Body of pancreas (tissue), 4 donors: ENCODE measurements at regions not wholly inside any gene's neighbourhood (a gene's known extent, or its start where the extent isn't known, plus 50 kb on each side); places are given as distances from the start of the nearest gene placed in this dataset.

Experiments
- ATAC-seq: fragments of 150-250 bp; one replicate; pipeline ENCODE4 v1.9.1; 2016
- DNase-seq, 4 donors: peaks; one replicate each; pipeline ENCODE4 v3.0.0-alpha.2; 2019
- H3K27ac ChIP-seq, 4 donors: fragments of 200-600 bp; sonication (generic); 1 replicate in 3 of 4; 2 replicates in 1 of 4; pipeline versions ENCODE4 v1.5.1 to v1.6.1; 2016 to 2019; ENCODE audit warnings: mild to moderate bottlenecking in 1 of 4, mixed read lengths in 1 of 4, moderate library complexity in 1 of 4
- H3K27me3 ChIP-seq, 2 donors: fragments of 200-600 bp; sonication (generic); one replicate each; pipeline ENCODE4 v1.6.0; 2016; ENCODE audit warnings: mild to moderate bottlenecking in 1 of 2
- H3K36me3 ChIP-seq, 2 donors: fragments of 200-600 bp; sonication (generic); replicated peaks in 1 of 2; 2 replicates each; pipeline ENCODE4 v1.5.1; 2016; ENCODE audit warnings: low read depth in 2 of 2; ENCODE audit not compliant: insufficient read depth in 1 of 2
- H3K4me1 ChIP-seq: fragments of 200-600 bp; sonication (generic); one replicate; pipeline ENCODE4 v1.6.0; 2016
- H3K4me3 ChIP-seq, 2 donors: fragments of 200-600 bp; sonication (generic); 1 replicate in 1 of 2; 2 replicates in 1 of 2; pipeline ENCODE4 v1.5.1; 2016 to 2019
- H3K9me3 ChIP-seq, 3 donors: fragments of 200-600 bp; sonication (generic); 1 replicate in 2 of 3; 2 replicates in 1 of 3; pipeline ENCODE4 v1.5.1; 2016
- POLR2A ChIP-seq, 3 donors: fragments of 450-650 bp; IDR thresholded peaks; one replicate each; pipeline ENCODE4 v1.6.1; 2016; ENCODE audit warnings: antibody characterized with exemption in 3 of 3, mild to moderate bottlenecking in 2 of 3
- WGBS, 2 donors: methylation state at CpG; one replicate each; pipeline ENCODE4 v1.1.5; 2017; 5-methylcytosine and 5-hydroxymethylcytosine counted together
- intact Hi-C: fragments of 100-400 bp; cut with DNase I; formaldehyde crosslinking; loops from one replicate; pipeline ENCODE4 v1.15.1; 2023
- TF ChIP-seq, protein P1 (sequence below), 7 experiments: fragments of 450-650 bp in 4 of 7; fragments of 200-600 bp in 3 of 7; sonication (generic) in 3 of 7; IDR thresholded peaks; one replicate each; pipeline ENCODE4 v1.5.1; 2016 to 2019; ENCODE audit warnings: antibody characterized with exemption in 7 of 7

- intact Hi-C loops, result no loop called here
- TF ChIP-seq, protein P1, sequence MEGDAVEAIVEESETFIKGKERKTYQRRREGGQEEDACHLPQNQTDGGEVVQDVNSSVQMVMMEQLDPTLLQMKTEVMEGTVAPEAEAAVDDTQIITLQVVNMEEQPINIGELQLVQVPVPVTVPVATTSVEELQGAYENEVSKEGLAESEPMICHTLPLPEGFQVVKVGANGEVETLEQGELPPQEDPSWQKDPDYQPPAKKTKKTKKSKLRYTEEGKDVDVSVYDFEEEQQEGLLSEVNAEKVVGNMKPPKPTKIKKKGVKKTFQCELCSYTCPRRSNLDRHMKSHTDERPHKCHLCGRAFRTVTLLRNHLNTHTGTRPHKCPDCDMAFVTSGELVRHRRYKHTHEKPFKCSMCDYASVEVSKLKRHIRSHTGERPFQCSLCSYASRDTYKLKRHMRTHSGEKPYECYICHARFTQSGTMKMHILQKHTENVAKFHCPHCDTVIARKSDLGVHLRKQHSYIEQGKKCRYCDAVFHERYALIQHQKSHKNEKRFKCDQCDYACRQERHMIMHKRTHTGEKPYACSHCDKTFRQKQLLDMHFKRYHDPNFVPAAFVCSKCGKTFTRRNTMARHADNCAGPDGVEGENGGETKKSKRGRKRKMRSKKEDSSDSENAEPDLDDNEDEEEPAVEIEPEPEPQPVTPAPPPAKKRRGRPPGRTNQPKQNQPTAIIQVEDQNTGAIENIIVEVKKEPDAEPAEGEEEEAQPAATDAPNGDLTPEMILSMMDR (IDR thresholded peaks at IDR 0.05), result no peak
- no peak for TF ChIP-seq POLR2A (IDR thresholded peaks at IDR 0.05)
- H3K27me3 ChIP-seq, result no peaks in the 10 kb centered on the region
- no peaks in the 10 kb centered on the region for H3K9me3 ChIP-seq
- DNase-seq (no peak), ATAC-seq (no peak)
- H3K4me3 ChIP-seq, result no peak overlapping the region
- WGBS, 2 donors, result 58 to 67% methylated on average over 2 of the region's 2 CpGs
- no peaks in the 10 kb centered on the region for H3K4me1 ChIP-seq
- no peaks in the 10 kb centered on the region for H3K36me3 ChIP-seq
- no peak overlapping the region for H3K27ac ChIP-seq
These were observed 969.1 kb upstream of the PCDH10 start for GRCh38 chr4:132180020-132180427.

GRCh38 chr4:132195176-132195575 lies 953.9 kb upstream of the PCDH10 start:
- Histone ChIP-seq H3K36me3 (no peaks in the 10 kb centered on the region), H3K27ac (no peak overlapping the region), H3K9me3 (no peaks in the 10 kb centered on the region), H3K4me1 (no peaks in the 10 kb centered on the region), H3K27me3 (no peaks in the 10 kb centered on the region), H3K4me3 (no peak overlapping the region)
- 74 to 81% methylated on average over 3 of the region's 3 CpGs for WGBS, 2 donors
- no peak for TF ChIP-seq POLR2A (IDR thresholded peaks at IDR 0.05)
- DNase-seq (no peak), ATAC-seq (no peak)
- intact Hi-C loops, result no loop called here

DNA sequence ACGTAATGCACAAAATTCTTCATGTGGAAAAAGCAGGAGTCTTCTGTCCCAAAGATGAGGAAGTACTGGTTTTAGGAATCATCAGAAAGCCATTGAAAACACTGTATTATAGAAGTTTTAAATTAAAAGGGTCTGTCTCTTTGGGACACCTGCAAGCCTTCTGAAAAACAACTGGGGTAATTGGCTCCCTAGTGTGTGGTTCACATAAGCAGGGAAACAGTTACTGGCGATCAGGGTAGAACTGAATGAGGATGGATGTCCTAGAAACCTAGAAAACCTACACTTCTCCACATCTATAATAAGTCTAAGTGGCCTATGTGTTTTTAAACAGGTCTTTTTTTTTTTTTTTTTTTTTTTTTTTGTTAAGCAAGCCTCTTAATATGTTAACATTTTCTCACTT lies 945.5 kb upstream of the PCDH10 start:
- no peak overlapping the region for H3K27ac ChIP-seq
- H3K4me3 ChIP-seq, result no peak overlapping the region
- TF ChIP-seq, protein P1 (IDR thresholded peaks at IDR 0.05), result no peak
- no peak for TF ChIP-seq POLR2A (IDR thresholded peaks at IDR 0.05)
- no peaks in the 10 kb centered on the region for H3K27me3 ChIP-seq
- no peaks in the 10 kb centered on the region for H3K36me3 ChIP-seq
- intact Hi-C loops, result no loop called here
- WGBS, 2 donors, result 44 to 52% methylated on average over 2 of the region's 2 CpGs
- H3K4me1 ChIP-seq, result no peaks in the 10 kb centered on the region
- ATAC-seq (no peak), DNase-seq (no peak)
- H3K9me3 ChIP-seq, result no peaks in the 10 kb centered on the region

DNA sequence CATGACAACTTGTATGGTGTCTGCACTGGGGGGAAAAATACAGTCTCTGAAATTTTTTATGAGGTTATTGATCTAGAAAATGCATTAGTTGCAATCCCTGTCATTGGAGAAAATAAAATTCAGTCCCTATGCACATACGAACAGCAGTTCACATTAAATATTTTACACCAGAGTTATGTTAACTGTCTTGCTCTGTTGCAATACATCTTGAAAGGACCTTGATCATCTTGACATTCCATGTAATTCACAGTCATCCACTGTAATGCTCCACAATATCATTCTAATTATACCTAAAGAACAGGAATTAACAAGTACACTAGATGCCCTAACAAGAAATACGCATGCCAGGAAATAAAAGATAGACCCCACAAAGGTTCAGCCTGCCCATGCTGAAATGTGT lies 934.6 kb upstream of the PCDH10 start:
- H3K9me3 ChIP-seq, result no peaks in the 10 kb centered on the region
- intact Hi-C loops, result no loop called here
- 65 to 70% methylated on average over 2 of the region's 2 CpGs for WGBS, 2 donors
- TF ChIP-seq, protein P1 (IDR thresholded peaks at IDR 0.05), result no peak
- no peak for TF ChIP-seq POLR2A (IDR thresholded peaks at IDR 0.05)
- no peaks in the 10 kb centered on the region for H3K4me1 ChIP-seq
- no peak overlapping the region for H3K27ac ChIP-seq
- no peak for DNase-seq
- H3K27me3 ChIP-seq, result no peaks in the 10 kb centered on the region
- no peaks in the 10 kb centered on the region for H3K36me3 ChIP-seq
- no peak overlapping the region for H3K4me3 ChIP-seq
- ATAC-seq, result no peak

- Histone ChIP-seq H3K27ac (no peak overlapping the region), H3K9me3 (no peaks in the 10 kb centered on the region), H3K36me3 (no peaks in the 10 kb centered on the region), H3K27me3 (no peaks in the 10 kb centered on the region), H3K4me3 (no peak overlapping the region), H3K4me1 (no peaks in the 10 kb centered on the region)
- ATAC-seq (no peak), DNase-seq (no peak)
- intact Hi-C loops, result no loop called here
- 75 to 91% methylated on average over 1 of the region's 1 CpG for WGBS, 2 donors
- TF ChIP-seq POLR2A (IDR thresholded peaks at IDR 0.05), result no peak
- TF ChIP-seq, protein P1 (IDR thresholded peaks at IDR 0.05), result no peak
These were observed 930.7 kb upstream of the PCDH10 start for GRCh38 chr4:132218406-132218805.
